Osteocyte (in vitro differentiated cells): ENCODE measurements at regions not wholly inside any gene's neighbourhood (a gene's known extent, or its start where the extent isn't known, plus 50 kb on each side); places are given as distances from the start of the nearest gene placed in this dataset.

ENCODE experiments used
- DNase-seq: peaks from one replicate; pipeline ENCODE4 v3.0.0; 2021; ENCODE audit warnings: mixed read lengths; ENCODE audit not compliant: unreplicated experiment; ENCODE audit errors: extremely low spot score
- H3K27ac Mint-ChIP-seq: one replicate; pipeline ENCODE4 v1.8.0; 2021; ENCODE audit warnings: mild to moderate bottlenecking, mixed read lengths; ENCODE audit not compliant: unreplicated experiment
- H3K27me3 Mint-ChIP-seq: one replicate; pipeline ENCODE4 v1.8.0; 2021; ENCODE audit warnings: mixed read lengths; ENCODE audit not compliant: unreplicated experiment
- H3K36me3 Mint-ChIP-seq: one replicate; pipeline ENCODE4 v1.8.0; 2021; ENCODE audit warnings: mixed read lengths; ENCODE audit not compliant: unreplicated experiment
- H3K4me1 Mint-ChIP-seq: one replicate; pipeline ENCODE4 v1.8.0; 2021; ENCODE audit warnings: mixed read lengths; ENCODE audit not compliant: unreplicated experiment
- H3K4me3 Mint-ChIP-seq: one replicate; pipeline ENCODE4 v1.8.0; 2021; ENCODE audit warnings: mild to moderate bottlenecking, moderate library complexity, mixed read lengths; ENCODE audit not compliant: unreplicated experiment
- H3K9me3 Mint-ChIP-seq: one replicate; pipeline ENCODE4 v1.8.0; 2021; ENCODE audit warnings: mixed read lengths; ENCODE audit not compliant: unreplicated experiment
- TF ChIP-seq, protein P1 (sequence below): fragments of 200-600 bp; sonication (generic); IDR thresholded peaks from 2 replicates; pipeline ENCODE4 v1.5.0; 2021; ENCODE audit warnings: antibody characterized with exemption, mild to moderate bottlenecking, moderate library complexity

DNA sequence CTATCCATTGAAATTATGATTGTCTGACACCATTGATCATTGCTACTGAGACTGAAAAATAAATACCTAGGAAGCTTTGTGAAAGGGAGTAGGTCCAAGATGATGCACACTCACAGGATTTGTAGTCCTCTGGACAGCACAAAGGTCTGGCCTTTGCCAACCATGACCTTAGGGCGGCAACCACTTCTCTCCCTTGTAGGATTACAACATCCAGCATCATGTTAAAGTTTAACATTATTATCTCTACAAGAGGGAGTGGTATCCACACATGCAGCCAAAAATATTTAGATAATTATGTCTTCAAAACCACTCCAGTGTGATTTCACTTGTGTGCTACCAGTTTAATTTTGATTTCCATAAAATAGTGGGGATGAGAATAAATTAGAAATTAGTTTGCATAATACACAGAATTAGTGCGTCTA is 51.1 kb upstream of the NHSL1 start:
- Mint-ChIP-seq H3K4me1 (peaks cover 27% of the 10 kb centered on the region), H3K27ac (no peak overlapping the region), H3K27me3 (no peaks in the 10 kb centered on the region), H3K4me3 (no peak overlapping the region), H3K9me3 (no peaks in the 10 kb centered on the region), H3K36me3 (no peaks in the 10 kb centered on the region)
- DNase-seq, result no peak
- TF ChIP-seq, protein P1, sequence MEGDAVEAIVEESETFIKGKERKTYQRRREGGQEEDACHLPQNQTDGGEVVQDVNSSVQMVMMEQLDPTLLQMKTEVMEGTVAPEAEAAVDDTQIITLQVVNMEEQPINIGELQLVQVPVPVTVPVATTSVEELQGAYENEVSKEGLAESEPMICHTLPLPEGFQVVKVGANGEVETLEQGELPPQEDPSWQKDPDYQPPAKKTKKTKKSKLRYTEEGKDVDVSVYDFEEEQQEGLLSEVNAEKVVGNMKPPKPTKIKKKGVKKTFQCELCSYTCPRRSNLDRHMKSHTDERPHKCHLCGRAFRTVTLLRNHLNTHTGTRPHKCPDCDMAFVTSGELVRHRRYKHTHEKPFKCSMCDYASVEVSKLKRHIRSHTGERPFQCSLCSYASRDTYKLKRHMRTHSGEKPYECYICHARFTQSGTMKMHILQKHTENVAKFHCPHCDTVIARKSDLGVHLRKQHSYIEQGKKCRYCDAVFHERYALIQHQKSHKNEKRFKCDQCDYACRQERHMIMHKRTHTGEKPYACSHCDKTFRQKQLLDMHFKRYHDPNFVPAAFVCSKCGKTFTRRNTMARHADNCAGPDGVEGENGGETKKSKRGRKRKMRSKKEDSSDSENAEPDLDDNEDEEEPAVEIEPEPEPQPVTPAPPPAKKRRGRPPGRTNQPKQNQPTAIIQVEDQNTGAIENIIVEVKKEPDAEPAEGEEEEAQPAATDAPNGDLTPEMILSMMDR, result no peak

DNA sequence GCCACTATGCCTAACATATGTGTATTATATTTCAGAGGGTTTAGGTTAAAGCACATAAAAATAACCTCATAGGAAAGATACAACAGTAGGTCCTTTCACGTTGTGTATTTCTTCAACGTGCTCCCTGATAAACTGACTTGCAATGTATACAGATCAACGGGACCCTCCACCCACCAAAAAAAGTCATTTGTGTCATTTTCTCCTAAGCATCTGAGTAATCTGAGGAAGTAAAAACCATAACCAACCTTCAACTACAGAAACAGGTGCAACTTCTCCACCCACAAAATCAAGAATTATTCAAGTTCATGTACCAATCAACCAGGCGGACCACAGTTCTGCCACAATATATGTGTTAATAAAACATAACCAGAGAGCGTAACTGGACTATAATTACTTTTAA is 54.9 kb upstream of the NHSL1 start:
- no peaks in the 10 kb centered on the region for H3K27me3 Mint-ChIP-seq
- H3K9me3 Mint-ChIP-seq, result no peaks in the 10 kb centered on the region
- TF ChIP-seq, protein P1, result no peak
- H3K36me3 Mint-ChIP-seq, result peaks cover 1% of the 10 kb centered on the region
- H3K4me3 Mint-ChIP-seq, result no peak overlapping the region
- H3K27ac Mint-ChIP-seq, result no peak overlapping the region
- H3K4me1 Mint-ChIP-seq, result peaks cover 18% of the 10 kb centered on the region
- no peak for DNase-seq

DNA sequence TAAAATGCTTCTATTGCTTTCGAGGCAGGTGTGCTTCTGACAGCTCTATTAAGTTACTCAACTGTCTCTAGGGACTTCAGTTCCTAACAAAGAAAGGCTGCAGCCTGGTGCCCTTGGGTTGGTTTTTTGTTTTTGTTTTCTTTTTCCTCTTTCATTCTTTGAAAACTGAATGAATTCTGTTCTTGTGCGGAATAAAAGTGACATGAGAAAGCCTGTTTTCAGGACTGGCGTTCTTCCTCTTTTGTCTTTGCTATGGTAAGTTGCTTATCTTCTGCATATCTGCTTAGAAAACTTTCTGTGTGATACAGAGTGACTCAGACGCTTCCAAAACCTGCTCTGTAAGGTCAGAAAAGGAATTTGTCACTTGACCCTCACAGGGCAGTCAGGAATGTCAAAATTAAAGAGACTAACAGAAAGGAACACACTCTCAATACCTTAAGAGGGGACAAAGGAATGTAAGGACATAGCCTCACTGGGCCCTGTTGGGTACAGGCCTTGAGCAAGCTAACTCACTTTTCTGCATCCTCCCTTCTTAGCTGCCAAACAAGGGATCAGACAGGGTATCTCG is 56.2 kb upstream of the NHSL1 start:
- Mint-ChIP-seq H3K27me3 (no peaks in the 10 kb centered on the region), H3K36me3 (peaks cover 1% of the 10 kb centered on the region), H3K9me3 (no peaks in the 10 kb centered on the region), H3K4me1 (peaks cover 17% of the 10 kb centered on the region), H3K27ac (peak overlapping the region; percentile 63), H3K4me3 (no peak overlapping the region)
- DNase-seq, result no peak
- TF ChIP-seq, protein P1, result no peak

DNA sequence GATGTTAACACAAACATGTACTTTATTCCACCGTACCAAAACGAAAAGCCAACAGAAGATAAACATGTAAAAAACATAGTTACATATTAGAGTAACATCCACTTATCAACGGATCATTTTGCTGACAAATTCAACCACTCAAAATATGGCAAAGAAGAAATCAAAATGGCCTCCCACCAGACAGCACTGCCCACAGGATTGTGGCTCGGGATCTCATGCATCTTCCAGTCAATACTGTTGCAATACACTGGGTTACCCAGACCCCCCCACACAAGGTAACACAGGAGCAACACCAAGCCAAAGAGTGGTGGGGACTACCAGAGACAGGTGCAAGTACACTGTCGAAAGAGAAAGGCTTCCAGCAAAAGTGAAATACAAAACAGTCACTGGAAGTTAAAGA is 57.9 kb upstream of the NHSL1 start:
- H3K4me3 Mint-ChIP-seq, result no peak overlapping the region
- H3K27me3 Mint-ChIP-seq, result no peaks in the 10 kb centered on the region
- H3K36me3 Mint-ChIP-seq, result peaks cover 1% of the 10 kb centered on the region
- peaks cover 14% of the 10 kb centered on the region for H3K4me1 Mint-ChIP-seq
- H3K27ac Mint-ChIP-seq, result no peak overlapping the region
- no peaks in the 10 kb centered on the region for H3K9me3 Mint-ChIP-seq
- TF ChIP-seq, protein P1, result no peak
- no peak for DNase-seq

DNA sequence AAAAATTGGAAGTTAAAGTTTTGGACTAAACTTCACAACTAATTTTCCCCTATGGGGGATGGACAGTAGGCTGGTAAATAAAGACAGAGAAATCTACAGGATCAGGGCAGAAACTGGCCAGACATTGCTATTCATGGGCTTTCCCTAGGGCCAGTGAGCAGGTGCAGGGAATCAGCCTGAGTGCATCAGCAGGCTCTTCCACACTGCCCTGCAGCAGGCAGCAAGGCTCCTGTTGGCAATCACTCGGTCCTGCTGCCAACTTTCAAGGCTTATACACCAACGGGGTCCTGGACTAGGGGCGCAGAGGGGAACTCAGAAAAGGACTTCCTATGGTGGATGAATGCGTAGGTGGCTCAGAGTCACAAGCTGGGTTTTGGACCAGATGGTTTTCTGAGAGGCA is 59.8 kb upstream of the NHSL1 start:
- no peaks in the 10 kb centered on the region for H3K9me3 Mint-ChIP-seq
- peaks cover 1% of the 10 kb centered on the region for H3K36me3 Mint-ChIP-seq
- peaks cover 14% of the 10 kb centered on the region for H3K4me1 Mint-ChIP-seq
- no peak overlapping the region for H3K4me3 Mint-ChIP-seq
- no peak overlapping the region for H3K27ac Mint-ChIP-seq
- no peak for DNase-seq
- no peaks in the 10 kb centered on the region for H3K27me3 Mint-ChIP-seq
- TF ChIP-seq, protein P1, result no peak
